H1 (cell line): ENCODE measurements at regions not wholly inside any gene's neighbourhood (a gene's known extent, or its start where the extent isn't known, plus 50 kb on each side); places are given as distances from the start of the nearest gene placed in this dataset.

ENCODE experiments used
- CTCF ChIP-seq, 3 experiments: IDR thresholded peaks; 1 replicate in 2 of 3; 2 replicates in 1 of 3; pipeline versions ENCODE4 v1.5.1 to v1.6.1; 2011; ENCODE audit warnings: low read length in 3 of 3, mild to moderate bottlenecking in 3 of 3, inconsistent platforms in 2 of 3, low read depth in 1 of 3, moderate library complexity in 1 of 3; ENCODE audit not compliant: insufficient read depth in 1 of 3; ENCODE audit errors: control extremely low read depth in 1 of 3
- EZH2 ChIP-seq: fragments of 200-600 bp; sonication (generic); IDR thresholded peaks from 2 replicates; pipeline ENCODE4 v1.7.1; 2012; ENCODE audit warnings: low read depth, mild to moderate bottlenecking, moderate library complexity, low read length, inconsistent platforms; ENCODE audit not compliant: severe bottlenecking
- GABPA ChIP-seq: IDR thresholded peaks from 2 replicates; pipeline ENCODE4 v1.6.1; 2011; ENCODE audit warnings: mild to moderate bottlenecking, low read length, moderate library complexity, borderline replicate concordance; ENCODE audit not compliant: insufficient read depth
- KDM4A ChIP-seq: IDR thresholded peaks from one replicate; pipeline ENCODE4 v1.7.1; 2012; ENCODE audit warnings: low read depth, mild to moderate bottlenecking, moderate library complexity, low read length, inconsistent platforms; ENCODE audit not compliant: severe bottlenecking
- SRF ChIP-seq: IDR thresholded peaks from 2 replicates; pipeline ENCODE4 v1.6.1; 2011; ENCODE audit warnings: mild to moderate bottlenecking, low read depth, low read length, moderate library complexity
- TF ChIP-seq, protein P1 (sequence below): IDR thresholded peaks from 2 replicates; pipeline ENCODE4 v1.6.1; 2012; ENCODE audit warnings: inconsistent platforms

GRCh38 chr11:130547761-130548490 lies 99.5 kb downstream of the ADAMTS15 start:
- TF ChIP-seq CTCF (IDR thresholded peaks at IDR 0.05; ENCODE audit: control extremely low read depth in 1 of 3, insufficient read depth in 1 of 3, low read depth in 1 of 3, low read length in 3 of 3) (no peak), SRF (no peak), KDM4A (no peak), EZH2 (no peak), GABPA (no peak)
- TF ChIP-seq, protein P1, sequence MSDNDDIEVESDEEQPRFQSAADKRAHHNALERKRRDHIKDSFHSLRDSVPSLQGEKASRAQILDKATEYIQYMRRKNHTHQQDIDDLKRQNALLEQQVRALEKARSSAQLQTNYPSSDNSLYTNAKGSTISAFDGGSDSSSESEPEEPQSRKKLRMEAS, result no peak
